ENCODE measurements at regions not wholly inside any gene's neighbourhood (a gene's known extent, or its start where the extent isn't known, plus 50 kb on each side); places are given as distances from the start of the nearest gene placed in this dataset.
"Not testable (repeated sequence)": the region's sequence is repeated elsewhere in the genome, so short reads cannot be mapped to it uniquely, and the experiment has no call there.

DNA sequence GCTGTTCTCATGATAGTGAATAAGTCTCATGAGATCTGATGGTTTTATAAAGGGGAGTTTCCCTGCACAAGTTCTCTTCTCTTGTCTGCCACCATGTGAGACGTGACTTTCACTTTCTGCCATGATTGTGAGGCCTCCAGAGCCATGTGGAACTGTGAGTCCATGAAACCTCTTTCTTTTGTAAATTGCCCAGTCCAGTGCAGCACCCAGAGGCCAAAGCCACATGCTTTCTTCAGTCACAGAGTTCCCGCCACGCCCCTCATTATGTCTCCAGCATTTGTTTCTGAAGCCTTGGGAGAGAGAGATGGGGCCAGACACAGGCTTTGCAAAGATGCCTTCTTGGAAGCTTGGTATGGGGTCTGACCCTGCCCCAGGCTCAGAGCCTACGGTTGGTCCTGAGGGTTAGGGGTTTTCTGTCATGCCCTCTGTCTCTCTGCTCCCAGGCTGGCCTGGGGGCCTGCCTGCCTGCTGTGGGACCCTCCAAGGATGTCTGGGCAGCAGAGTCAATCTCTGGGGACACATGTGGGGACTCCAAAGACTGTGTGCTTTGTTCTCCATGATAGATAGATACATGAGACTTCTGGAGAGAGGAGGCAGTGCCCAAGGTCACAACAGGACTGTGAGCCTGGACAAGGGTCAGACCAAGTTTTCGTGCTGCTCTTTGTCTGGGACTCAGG is 114.1 kb upstream of the PRMT8 start:
- in situ Hi-C loops (cut with HindIII; ENCODE audit: low sequenced_read_pairs), result no loop called here
- no peak for DNase-seq (ENCODE audit: low read depth)
- TF ChIP-seq, protein P1, sequence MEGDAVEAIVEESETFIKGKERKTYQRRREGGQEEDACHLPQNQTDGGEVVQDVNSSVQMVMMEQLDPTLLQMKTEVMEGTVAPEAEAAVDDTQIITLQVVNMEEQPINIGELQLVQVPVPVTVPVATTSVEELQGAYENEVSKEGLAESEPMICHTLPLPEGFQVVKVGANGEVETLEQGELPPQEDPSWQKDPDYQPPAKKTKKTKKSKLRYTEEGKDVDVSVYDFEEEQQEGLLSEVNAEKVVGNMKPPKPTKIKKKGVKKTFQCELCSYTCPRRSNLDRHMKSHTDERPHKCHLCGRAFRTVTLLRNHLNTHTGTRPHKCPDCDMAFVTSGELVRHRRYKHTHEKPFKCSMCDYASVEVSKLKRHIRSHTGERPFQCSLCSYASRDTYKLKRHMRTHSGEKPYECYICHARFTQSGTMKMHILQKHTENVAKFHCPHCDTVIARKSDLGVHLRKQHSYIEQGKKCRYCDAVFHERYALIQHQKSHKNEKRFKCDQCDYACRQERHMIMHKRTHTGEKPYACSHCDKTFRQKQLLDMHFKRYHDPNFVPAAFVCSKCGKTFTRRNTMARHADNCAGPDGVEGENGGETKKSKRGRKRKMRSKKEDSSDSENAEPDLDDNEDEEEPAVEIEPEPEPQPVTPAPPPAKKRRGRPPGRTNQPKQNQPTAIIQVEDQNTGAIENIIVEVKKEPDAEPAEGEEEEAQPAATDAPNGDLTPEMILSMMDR (IDR thresholded peaks at IDR 0.05; ENCODE audit: low read depth, low read length, missing control alignments), result no peak
- no peak overlapping the region for H3K4me3 ChIP-seq (ENCODE audit: low read depth, low read length)

DNA sequence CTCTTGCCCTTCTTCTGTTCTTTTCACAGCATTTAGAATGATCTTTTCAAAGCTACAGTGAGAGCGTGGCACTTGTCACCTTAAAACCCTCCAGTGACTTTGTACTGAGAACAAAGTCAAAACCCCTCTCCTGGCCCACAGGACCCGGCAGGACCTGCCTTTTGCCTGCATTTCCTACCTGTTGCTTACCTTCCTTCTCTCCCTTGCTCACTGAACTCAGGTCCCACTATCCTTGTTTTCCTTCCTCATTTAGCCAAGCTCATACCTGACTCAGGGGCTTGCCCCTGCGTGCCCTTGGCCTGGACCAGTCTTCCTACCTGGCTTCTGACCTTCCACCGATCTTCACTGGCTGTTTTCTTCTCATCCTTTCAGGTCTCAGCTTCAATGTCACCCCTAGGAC is 112.3 kb upstream of the PRMT8 start:
- no peak overlapping the region for H3K4me3 ChIP-seq (ENCODE audit: low read depth, low read length)
- in situ Hi-C loops (cut with HindIII; ENCODE audit: low sequenced_read_pairs), result no loop called here
- no peak for DNase-seq (ENCODE audit: low read depth)
- TF ChIP-seq, protein P1 (IDR thresholded peaks at IDR 0.05; ENCODE audit: low read depth, low read length, missing control alignments), result no peak

DNA sequence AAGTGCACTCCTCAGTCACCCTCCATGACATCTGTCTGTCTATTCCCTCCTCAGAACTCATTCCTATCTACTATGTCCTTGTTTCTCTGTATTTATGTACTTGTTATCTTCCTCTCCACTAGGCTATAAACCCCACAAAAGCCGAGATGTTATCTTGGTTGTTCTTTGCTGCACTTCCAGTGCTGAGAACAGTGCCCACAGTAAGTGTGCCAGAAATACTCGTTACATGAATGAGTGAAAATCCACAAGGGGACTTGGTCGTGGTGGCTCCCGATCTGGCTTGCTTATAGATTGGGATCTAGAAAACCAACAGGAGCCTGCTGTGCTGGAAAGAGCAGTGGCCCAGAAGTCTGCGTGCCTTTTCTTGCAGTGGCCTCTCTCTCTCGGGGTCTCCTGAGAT is 111.9 kb upstream of the PRMT8 start:
- no peak for DNase-seq (ENCODE audit: low read depth)
- no peak overlapping the region for H3K4me3 ChIP-seq (ENCODE audit: low read depth, low read length)
- in situ Hi-C loops (cut with HindIII; ENCODE audit: low sequenced_read_pairs), result no loop called here
- TF ChIP-seq, protein P1 (IDR thresholded peaks at IDR 0.05; ENCODE audit: low read depth, low read length, missing control alignments), result no peak

DNA sequence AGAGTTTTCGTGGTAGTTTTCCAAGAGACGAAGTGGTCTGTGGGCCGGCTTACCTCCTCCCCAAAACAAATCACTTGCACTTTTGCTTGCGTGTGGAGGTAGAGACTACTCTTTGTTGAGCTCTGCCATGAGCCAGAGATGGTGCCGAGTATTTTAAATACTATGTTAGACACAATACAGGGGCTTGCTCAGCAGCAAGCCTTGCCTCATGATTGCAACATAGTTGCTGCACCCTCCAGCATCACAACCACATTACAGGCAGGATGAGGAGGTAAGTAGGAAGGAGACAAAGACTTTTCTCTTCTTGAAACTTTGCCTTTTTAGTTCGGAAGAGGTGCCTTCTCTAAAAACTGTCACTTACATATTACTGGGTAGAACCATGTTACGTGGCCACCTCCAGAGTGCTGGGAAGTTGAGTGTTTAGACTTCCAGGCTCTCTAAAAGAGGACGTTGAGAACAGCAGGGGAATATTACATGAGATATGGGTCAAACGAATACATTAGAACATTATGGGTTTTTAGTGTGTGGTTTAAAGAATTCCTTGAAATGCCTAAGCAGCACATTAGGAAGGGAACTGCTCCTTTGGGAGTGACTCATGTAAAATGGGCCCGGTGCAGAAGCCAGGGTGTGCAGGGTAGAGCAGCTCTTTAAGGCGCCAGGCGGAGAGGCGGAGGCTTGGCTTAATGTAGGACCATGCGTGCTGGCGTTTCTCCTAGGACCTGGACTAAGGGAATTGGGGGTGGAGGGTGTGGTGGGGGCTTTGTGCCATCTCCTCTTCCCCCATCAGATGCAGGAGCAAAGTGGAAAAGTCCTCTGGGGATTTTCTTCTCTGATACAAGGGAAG is 110.6 kb upstream of the PRMT8 start:
- no peak for DNase-seq (ENCODE audit: low read depth)
- TF ChIP-seq, protein P1 (IDR thresholded peaks at IDR 0.05; ENCODE audit: low read depth, low read length, missing control alignments), result no peak
- H3K4me3 ChIP-seq (ENCODE audit: low read depth, low read length), result no peak overlapping the region

DNA sequence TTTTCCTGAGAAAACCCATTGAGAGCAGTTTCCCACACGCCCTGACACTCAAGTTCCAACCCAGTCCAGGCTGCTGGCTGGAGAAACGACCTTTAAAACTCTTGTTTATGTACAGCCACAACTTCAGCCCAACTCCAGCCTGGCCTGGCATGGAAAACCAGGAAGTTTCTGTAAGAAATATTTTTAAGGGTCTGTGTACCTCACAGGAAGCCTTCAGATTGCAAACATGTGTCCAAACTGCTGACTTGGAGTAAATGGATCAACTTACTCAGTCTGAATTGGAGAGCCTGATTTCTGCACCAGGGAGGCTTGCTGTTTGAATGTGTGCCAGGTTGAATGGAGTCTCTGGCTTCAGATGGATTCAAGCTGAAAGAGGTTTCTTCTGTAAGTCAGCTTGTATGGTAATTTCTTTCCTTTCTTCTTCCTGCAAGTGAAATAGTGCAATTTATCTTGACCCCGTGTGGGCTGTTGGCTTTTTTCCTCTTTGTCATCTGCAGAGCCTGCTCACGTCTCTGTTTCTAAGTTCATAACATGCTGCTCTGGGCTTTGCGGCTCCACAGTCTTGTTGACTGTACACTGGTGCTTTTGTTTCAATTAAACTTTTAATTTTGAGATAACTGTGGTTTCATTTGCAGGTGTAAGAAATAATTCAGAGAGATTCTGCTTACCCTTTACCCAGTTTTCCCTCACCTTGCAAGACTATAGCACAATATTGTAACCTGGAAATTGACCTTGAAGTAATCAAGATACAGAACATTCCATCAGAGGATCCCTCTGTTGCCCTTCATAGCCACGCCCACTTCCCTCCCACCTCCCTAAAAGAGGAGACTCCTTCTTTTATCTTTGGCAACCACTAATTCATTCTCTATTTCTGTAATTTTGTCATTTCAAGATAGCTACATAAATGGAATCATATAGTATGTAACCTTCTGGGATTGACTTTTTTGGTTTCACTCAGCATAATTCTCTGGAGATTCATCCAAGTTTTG is 109.7 kb upstream of the PRMT8 start:
- TF ChIP-seq, protein P1 (IDR thresholded peaks at IDR 0.05; ENCODE audit: low read depth, low read length, missing control alignments), result no peak
- DNase-seq (ENCODE audit: low read depth), result no peak
- in situ Hi-C loops (cut with HindIII; ENCODE audit: low sequenced_read_pairs), result no loop called here
- no peak overlapping the region for H3K4me3 ChIP-seq (ENCODE audit: low read depth, low read length)

More for the DNA sequence above, 110.6 kb upstream of the PRMT8 start:
- in situ Hi-C loops (cut with HindIII; ENCODE audit: low sequenced_read_pairs), result no loop called here

DNA sequence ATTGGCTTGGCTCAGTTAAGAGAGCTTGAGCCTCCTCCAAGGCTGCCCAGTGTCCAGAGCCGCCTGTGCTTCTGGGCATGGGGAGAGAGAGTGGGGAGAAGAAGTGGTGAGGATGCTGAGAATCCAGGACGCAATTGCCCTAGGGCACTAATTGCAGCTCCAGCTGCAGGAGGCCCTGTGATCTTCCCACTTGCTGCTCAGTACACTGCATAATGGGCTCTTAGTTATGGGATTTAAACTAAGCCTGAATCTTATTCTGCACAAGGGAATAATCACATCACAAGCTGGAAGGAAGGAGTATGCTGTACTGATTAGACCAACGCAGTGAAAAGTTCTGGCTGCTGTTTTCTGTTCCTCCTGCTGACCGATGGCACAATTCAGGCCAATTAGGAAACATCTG is 101.0 kb upstream of the PRMT8 start:
- in situ Hi-C loops (cut with HindIII; ENCODE audit: low sequenced_read_pairs), result no loop called here
- TF ChIP-seq, protein P1 (IDR thresholded peaks at IDR 0.05; ENCODE audit: low read depth, low read length, missing control alignments), result no peak
- DNase-seq (ENCODE audit: low read depth), result no peak

DNA sequence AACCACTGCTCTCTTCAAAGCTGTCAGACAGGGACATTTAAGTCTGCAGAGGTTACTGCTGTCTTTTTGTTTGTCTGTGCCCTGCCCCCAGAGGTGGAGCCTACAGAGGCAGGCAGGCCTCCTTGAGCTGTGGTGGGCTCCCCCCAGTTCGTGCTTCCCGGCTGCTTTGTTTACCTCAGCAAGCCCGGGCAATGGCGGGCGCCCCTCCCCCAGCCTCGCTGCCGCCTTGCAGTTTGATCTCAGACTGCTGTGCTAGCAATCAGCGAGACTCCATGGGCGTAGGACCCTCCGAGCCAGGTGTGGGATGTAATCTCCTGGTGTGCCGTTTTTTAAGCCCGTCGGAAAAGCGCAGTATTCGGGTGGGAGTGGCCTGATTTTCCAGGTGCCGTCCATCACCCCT is 93.4 kb upstream of the PRMT8 start:
- H3K4me3 ChIP-seq (ENCODE audit: low read depth, low read length); in situ Hi-C loops (cut with HindIII; ENCODE audit: low sequenced_read_pairs); DNase-seq (ENCODE audit: low read depth): not testable (repeated sequence)

More for the DNA sequence above, 101.0 kb upstream of the PRMT8 start:
- no peak overlapping the region for H3K4me3 ChIP-seq (ENCODE audit: low read depth, low read length)

Measured in astrocyte of the cerebellum (primary cell).